A549 (cell line): ENCODE measurements at regions not wholly inside any gene's neighbourhood (a gene's known extent, or its start where the extent isn't known, plus 50 kb on each side); places are given as distances from the start of the nearest gene placed in this dataset.

ENCODE experiments used
- CHD4 ChIP-seq: fragments of 200-600 bp; sonication (generic); IDR thresholded peaks from 2 replicates; pipeline ENCODE4 v1.6.1; 2016; ENCODE audit warnings: antibody characterized with exemption, mild to moderate bottlenecking, borderline replicate concordance
- CTCF ChIP-seq: fragments of >200 bp; sonication (Bioruptor Twin); formaldehyde crosslinking; IDR thresholded peaks from 3 replicates; pipeline ENCODE4 v1.5.1; 2016
- E2F6 ChIP-seq: IDR thresholded peaks from 2 replicates; pipeline ENCODE4 v1.6.1; 2012; ENCODE audit warnings: low read depth, borderline replicate concordance
- ESRRA ChIP-seq: fragments of 150-350 bp; IDR thresholded peaks from 2 replicates; pipeline ENCODE4 v1.6.1; 2014; ENCODE audit warnings: mild to moderate bottlenecking, low read length, borderline replicate concordance
- GATA3 ChIP-seq: IDR thresholded peaks from 2 replicates; pipeline ENCODE4 v1.6.1; 2012; ENCODE audit warnings: borderline replicate concordance
- MAX ChIP-seq: IDR thresholded peaks from 2 replicates; pipeline ENCODE4 v1.6.1; 2012
- MYC ChIP-seq: IDR thresholded peaks from 2 replicates; pipeline ENCODE4 v1.6.1; 2012; ENCODE audit warnings: mild to moderate bottlenecking, inconsistent platforms, low read length, improper control_type of control experiment, borderline replicate concordance
- PBX3 ChIP-seq: IDR thresholded peaks from 2 replicates; pipeline ENCODE4 v1.6.1; 2012
- POLR2A ChIP-seq: IDR thresholded peaks from 2 replicates; pipeline ENCODE4 v1.6.1; 2012; ENCODE audit warnings: mild to moderate bottlenecking, low read length
- RCOR1 ChIP-seq: fragments of 150-350 bp; IDR thresholded peaks from 2 replicates; pipeline ENCODE4 v1.6.1; 2014; ENCODE audit warnings: antibody characterized with exemption, low read length, low read depth
- REST ChIP-seq: fragments of 200-600 bp; sonication (generic); IDR thresholded peaks from 2 replicates; pipeline ENCODE4 v1.6.1; 2016; ENCODE audit warnings: antibody characterized with exemption, mild to moderate bottlenecking, moderate library complexity
- RNF2 ChIP-seq: fragments of 200-600 bp; sonication (generic); IDR thresholded peaks from 2 replicates; pipeline ENCODE4 v1.6.1; 2016; ENCODE audit warnings: low read depth, mild to moderate bottlenecking, antibody characterized with exemption, moderate library complexity, borderline replicate concordance

GRCh38 chr17:34780438-34780837 lies 180.8 kb downstream of the CCT6B start:
- no peak for TF ChIP-seq E2F6
- TF ChIP-seq RCOR1, result no peak
- TF ChIP-seq POLR2A, result no peak
- no peak for TF ChIP-seq CTCF
- no peak for TF ChIP-seq CHD4
- no peak for TF ChIP-seq ESRRA
- no peak for TF ChIP-seq REST
- no peak for TF ChIP-seq RNF2
- no peak for TF ChIP-seq PBX3
- no peak for TF ChIP-seq MYC
- no peak for TF ChIP-seq GATA3
- no peak for TF ChIP-seq MAX
